HG02759 (cell line): ENCODE measurements at regions not wholly inside any gene's neighbourhood (a gene's known extent, or its start where the extent isn't known, plus 50 kb on each side); places are given as distances from the start of the nearest gene placed in this dataset.

Experiments used
- ATAC-seq: cut with Tn5 transposase; IDR thresholded peaks from one replicate; pipeline ENCODE4 v1.9.1; 2021; ENCODE audit warnings: mild to moderate bottlenecking, moderate library complexity; ENCODE audit not compliant: unreplicated experiment

DNA sequence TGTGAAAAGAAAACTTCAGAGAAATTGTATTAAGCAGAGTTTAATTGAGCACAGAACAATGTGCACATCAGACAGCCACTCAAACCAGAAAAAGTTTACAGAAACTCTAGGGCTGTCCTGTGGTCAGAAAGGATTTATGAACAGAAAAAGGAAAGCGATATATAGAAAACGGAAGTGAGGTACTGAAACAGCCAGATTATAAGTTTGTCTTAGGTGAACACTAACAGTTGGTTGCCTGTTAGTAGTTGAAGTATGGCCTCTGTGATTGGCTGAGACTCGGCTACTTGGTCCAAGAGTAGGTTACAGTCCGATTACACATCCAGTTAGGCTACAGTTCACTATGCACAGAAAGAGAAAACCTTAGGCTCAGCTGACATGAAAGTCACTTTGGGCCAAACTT is 1232.5 kb upstream of the RAG2 start:
- ATAC-seq, result no peak

- no peak for ATAC-seq
Measured at GRCh38 chr11:37817727-37818270, 1219.8 kb upstream of the RAG2 start.

DNA sequence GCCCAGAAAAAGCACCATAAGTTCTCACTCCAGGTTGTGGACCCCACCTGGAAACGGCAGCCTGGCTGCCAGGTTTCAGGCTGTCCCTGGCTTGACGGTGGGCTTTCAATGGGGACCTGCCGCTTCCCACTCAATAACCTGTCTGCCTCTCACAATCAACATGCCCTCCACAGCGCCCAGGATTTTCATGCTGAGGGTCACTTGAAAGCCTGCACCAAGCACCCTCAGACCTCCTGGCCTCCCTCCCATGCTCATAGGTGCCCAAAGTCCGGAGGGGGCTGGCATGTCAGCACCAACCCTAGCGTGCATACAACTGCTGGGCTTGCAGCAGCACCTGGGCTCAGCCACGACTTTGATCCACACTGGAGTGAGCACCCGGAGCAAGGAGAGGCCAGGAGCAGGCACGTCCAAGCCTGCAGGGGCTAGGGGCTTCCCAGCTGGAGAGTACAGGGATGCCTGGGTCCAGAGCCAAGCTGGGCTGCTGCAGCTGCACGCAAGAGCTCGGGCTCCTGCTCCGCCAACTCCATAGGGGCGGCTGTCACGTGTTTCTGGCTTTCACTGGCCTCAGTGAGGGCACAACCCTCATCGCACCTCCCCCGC is 1214.3 kb upstream of the RAG2 start:
- ATAC-seq, result no peak

- ATAC-seq, result no peak
Measured at GRCh38 chr11:37811349-37811748, 1213.3 kb upstream of the RAG2 start.

DNA sequence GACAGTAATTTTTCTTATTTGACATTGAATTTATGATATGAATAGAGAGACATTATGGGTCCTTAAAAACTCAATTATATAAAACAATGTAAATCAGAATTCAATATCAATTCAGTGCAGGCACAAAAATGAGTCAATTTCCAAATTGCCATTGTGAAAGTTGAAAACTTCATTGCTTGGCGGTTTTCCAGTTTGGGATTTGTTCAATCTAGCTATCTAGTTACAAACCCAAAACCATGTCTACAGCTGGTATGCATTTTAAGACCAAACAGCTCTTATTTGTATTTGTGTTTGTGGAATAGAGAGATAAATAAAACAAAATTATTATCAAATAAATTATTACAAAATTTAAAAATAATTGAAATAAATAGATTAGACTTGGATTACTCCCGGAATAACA is 1206.6 kb upstream of the RAG2 start:
- ATAC-seq, result no peak

DNA sequence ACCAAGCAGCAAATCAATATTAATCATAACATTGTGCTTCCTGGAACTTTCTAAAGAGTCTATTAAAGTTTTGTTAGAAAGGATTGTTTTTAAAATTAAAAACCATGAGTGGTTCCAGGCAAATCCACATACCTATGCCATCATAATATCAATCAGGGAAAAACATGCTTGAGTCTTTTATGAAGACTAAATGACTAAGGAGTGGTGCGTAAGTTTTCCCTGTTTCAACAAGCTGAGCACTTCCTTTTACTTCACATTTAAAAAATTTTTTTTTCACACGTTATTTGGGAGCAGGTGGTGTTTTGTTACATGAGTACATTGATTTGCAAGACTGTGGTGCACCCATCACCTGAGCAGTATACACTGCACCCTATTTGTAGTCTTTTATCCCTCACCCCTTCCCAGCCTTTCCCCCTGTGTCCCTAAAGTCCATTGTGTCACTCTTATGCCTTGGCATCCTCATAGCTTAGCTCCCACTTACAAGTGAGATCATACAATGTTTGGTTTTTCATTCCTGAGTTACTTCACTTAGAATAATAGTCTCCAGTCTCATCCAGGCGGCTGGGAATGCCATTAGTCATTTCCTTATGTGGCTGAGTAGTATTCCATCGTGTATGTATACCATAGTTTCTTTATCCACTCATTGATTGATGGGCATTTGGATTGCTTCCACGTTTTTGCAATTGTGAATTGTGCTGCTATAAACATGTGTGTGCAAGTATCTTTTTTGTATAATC is 1190.3 kb upstream of the RAG2 start:
- no peak for ATAC-seq

GRCh38 chr11:37786214-37786755 is 1188.2 kb upstream of the RAG2 start:
- ATAC-seq, result no peak

DNA sequence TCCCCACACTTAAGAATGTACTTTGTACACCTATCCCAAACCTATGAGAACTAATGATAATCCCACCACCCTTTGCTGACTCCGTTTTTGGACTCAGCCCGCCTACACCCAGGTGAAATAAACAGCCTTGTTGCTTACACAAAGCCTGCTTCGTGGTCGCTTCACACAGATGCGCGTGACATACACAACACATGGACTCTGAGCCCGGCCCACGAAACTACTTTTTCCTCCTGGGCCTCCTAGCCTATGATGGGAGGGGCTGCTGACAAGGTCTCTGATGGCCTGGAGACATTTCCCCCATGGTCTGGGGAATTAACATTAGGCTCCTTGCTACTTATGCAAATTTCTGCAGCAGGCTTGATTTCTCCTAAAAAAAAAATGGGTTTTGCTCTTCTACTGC is 1176.4 kb upstream of the RAG2 start:
- ATAC-seq, result no peak

DNA sequence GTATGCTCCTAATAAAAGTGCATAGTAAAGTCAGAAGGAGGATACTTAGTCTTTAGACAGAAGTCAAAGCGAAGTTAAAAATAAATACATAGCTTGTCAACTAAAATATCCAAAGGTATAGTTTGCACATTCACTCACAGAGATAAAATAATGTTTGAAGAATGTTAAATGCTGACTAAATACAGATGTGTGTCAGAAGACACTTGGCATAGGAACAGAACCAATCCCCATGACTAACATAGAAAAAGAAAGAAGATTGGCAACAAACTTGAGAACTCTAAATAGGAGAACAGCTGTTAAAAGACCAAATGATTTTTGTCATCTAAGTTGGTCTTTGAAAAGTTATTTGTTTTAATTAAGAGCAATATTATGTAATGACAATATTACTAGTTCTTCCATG is 1172.1 kb upstream of the RAG2 start:
- ATAC-seq, result no peak

GRCh38 chr11:37762079-37762478 is 1164.0 kb upstream of the RAG2 start:
- ATAC-seq, result no peak

DNA sequence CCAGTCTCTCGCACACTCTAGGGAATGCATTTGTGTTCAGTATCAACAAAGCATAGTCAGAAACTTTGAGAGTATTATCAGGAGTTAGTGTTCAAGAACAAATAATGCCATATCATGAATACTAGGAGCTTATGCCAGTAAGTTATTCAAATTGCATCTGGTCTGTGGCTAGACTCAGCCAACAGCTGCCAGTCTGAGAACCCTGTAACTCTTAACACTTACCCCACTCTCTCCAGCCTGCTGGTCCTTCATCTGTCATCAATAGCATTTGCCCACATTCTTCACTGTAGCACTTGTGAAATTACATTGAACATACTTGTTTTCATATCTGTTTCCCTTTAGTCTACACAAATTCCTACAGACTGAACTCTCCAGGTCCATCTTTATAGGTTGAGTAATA is 1157.5 kb upstream of the RAG2 start:
- no peak for ATAC-seq

DNA sequence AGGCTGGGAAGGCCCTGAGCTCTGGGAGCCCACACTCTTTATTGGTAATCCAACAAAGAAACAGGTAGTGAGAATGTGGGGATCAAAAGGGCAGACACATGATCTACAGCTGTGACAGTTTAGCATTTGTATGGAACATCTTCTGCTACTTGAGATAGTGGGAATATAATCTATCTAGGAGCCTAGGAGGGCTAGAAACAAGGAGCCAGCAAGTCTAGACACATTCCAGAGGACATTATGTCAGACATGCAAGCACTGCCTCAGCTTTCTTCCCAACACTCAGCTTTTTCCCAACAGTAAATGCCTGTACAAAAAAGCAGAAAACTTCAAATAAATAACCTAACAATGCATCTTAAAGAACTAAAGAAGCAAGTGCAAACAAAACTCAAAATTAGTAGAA is 1150.6 kb upstream of the RAG2 start:
- no peak for ATAC-seq

DNA sequence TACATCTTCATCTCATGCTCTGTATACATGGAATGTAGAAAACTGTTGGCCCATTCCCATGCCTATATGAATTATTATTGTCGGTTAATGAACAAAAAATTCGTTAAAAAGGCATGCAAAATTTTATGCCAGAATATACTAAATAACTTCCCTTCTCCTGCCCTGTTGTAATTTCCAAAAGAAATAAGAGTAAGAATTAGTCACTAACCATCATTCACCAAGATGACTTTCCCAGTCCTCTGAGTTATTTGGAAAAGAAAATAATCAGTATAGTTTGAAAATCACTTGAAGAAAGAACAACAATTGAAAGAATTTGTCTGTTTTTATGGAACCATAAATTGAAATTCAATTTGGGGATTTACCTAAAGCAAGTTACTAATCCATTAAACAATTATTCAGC is 1149.1 kb upstream of the RAG2 start:
- no peak for ATAC-seq

DNA sequence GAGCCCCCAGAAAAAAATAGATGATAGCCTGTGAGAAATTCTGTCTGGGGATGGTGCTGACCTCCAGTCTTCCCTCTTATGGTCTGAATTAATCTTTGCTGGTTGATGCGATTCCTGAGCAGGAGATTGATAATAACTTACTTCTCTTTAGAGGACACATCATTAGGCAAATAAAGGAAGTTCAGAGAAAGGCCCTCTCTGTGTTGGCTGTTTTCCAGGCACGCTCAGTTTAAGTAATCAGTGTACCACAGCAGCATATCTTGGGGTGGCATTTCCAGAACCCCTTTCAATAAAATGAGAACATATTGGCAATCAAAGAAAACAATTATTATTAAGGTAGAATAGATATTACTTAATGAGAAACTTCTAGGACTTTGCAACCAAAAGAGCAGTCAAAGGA is 1129.3 kb upstream of the RAG2 start:
- ATAC-seq, result no peak

- ATAC-seq, result no peak
Measured at GRCh38 chr11:37724315-37724714, 1126.3 kb upstream of the RAG2 start.

- ATAC-seq, result no peak
Measured at GRCh38 chr11:37721485-37721884, 1123.4 kb upstream of the RAG2 start.

DNA sequence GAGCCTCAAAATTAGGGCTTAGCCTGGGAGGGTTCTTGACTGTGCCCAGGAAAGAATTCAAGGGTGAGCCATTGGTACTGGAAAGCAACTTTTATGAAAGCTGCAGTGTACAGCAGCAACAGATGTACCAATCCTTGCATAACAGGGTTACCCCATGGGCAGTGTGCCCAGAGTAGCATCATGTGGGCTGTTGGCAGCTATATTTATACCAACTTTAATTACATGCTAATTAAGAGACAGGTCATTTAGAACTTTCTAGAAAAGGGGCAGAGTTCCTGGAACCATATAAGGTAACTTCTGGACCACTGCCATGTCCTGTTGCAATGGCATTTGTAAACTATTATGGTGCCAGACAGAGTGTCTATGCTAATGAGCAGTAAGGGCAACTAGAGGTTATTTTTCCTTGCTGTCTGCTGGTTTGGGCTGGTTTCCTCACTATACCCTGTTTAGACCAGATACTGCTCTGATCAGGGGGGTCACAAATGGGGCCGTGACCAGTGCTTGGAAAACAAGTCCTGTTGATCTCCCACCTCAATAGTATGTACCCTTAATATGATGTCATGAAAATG is 1120.5 kb upstream of the RAG2 start:
- ATAC-seq, result no peak

DNA sequence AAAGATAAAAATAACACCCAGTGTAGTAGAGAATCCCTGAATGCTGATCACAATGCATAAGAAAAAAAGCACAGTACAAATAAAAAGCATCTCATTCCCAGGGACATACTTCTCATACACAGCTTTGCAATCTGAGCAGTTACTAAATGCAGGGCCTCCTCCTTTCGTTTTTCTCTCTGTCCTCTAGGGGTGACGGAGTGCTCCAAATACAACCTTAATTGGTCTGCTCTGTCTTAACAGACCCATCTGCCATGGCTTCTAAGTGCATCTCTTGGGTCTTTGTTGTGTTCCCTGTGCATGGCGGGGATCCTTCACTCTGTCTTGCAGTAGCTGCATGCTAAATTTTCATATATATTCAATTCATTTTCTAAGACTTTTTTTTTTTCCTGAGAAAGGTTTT is 1114.2 kb upstream of the RAG2 start:
- ATAC-seq, result no peak

GRCh38 chr11:37710031-37710430 is 1112.0 kb upstream of the RAG2 start:
- ATAC-seq, result no peak

DNA sequence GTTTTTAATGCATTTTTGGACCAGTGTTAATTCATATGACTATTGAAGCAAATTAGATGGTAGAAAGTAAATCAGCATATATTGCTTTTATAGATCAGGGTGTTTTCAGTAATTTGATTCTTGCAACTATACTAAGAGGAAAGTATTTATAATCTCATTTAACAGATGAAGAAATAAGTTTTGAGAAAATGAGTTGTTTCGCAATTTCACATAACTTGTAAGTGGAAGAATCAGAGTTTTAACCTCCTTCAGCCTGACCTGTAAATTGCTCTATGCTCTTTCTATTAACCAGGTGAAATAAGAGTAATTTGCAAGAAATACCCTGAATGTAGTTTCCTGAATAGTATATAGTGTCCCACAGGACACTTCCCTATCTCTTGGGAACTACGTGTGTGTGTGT is 1106.8 kb upstream of the RAG2 start:
- no peak for ATAC-seq

DNA sequence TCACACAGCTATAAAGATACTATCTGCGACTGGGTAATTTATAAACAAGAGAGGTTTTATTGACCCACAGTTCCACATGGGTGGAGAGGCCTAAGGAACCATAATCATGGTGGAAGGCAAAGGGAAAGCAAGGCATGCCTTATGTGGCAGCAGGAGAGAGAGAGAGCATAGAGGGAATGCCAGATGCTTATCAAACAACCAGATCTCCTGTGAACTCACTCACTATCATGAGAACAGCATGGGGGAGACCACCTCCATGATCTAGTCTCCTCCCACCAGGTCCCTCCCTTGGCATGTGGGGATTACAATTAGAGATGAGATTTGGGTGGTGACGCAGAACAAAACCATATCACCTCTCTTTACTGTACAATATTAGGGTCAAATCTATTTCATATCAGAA is 1101.6 kb upstream of the RAG2 start:
- ATAC-seq, result no peak

DNA sequence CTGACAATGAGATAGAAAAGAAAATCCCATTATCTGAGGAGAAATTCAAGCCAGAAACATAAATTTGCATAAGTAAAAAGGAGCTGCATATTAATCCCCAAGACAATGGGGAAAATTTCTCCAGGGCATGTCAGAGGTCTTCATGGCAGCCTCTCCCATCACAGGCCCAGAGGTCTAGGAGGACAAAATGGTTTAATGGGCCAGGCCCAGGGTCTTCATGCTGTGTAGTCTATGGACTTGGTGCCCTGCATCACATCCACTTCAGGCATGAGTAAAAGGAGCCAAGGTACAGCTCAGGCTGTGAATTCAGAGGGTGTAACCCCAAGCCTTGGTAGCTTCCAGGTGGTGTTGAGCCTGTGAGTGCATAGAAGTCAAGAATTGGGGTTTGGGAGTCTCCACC is 1097.2 kb upstream of the RAG2 start:
- no peak for ATAC-seq
